ENCODE measurements at regions not wholly inside any gene's neighbourhood (a gene's known extent, or its start where the extent isn't known, plus 50 kb on each side); places are given as distances from the start of the nearest gene placed in this dataset. TPM values are rescaled to one million over a fixed set of nuclear protein-coding genes. Genes with fewer than 3 reads are reported as not detected.
"Not testable (repeated sequence)": the region's sequence is repeated elsewhere in the genome, so short reads cannot be mapped to it uniquely, and the experiment has no call there.

- DNase-seq (ENCODE audit: low spot score); ATAC-seq (ENCODE audit: low FRiP score): not testable (repeated sequence)
Measured at GRCh38 chr15:22358932-22359331, 99.8 kb upstream of the GOLGA6L22 start.

- ATAC-seq (ENCODE audit: low FRiP score); DNase-seq (ENCODE audit: low spot score): not testable (repeated sequence)
Measured at GRCh38 chr15:22359587-22359986, 99.1 kb upstream of the GOLGA6L22 start.

GRCh38 chr15:22360696-22361095 is 98.0 kb upstream of the GOLGA6L22 start:
- DNase-seq (ENCODE audit: low spot score); ATAC-seq (ENCODE audit: low FRiP score): not testable (repeated sequence)

GRCh38 chr15:22362502-22362901 is 96.2 kb upstream of the GOLGA6L22 start:
- not testable (repeated sequence) for DNase-seq (ENCODE audit: low spot score)

GRCh38 chr15:22371246-22371834 is 87.4 kb upstream of the GOLGA6L22 start:
- not testable (repeated sequence) for DNase-seq (ENCODE audit: low spot score)
- ATAC-seq (ENCODE audit: low FRiP score) = peak; percentile 44

More at GRCh38 chr15:22362502-22362901, 96.2 kb upstream of the GOLGA6L22 start:
- ATAC-seq (ENCODE audit: low FRiP score) = not testable (repeated sequence)

GRCh38 chr15:22374531-22374930 is 84.2 kb upstream of the GOLGA6L22 start:
- DNase-seq (ENCODE audit: low spot score); ATAC-seq (ENCODE audit: low FRiP score): not testable (repeated sequence)

GRCh38 chr15:22375829-22376228 is 82.9 kb upstream of the GOLGA6L22 start:
- not testable (repeated sequence) for DNase-seq (ENCODE audit: low spot score)

GRCh38 chr15:22377859-22378258 is 80.8 kb upstream of the GOLGA6L22 start:
- not testable (repeated sequence) for ATAC-seq (ENCODE audit: low FRiP score)

More at GRCh38 chr15:22375829-22376228, 82.9 kb upstream of the GOLGA6L22 start:
- ATAC-seq (ENCODE audit: low FRiP score) = not testable (repeated sequence)

GRCh38 chr15:22387691-22388090 is 71.0 kb upstream of the GOLGA6L22 start:
- DNase-seq (ENCODE audit: low spot score); ATAC-seq (ENCODE audit: low FRiP score): not testable (repeated sequence)

More at GRCh38 chr15:22377859-22378258, 80.8 kb upstream of the GOLGA6L22 start:
- DNase-seq (ENCODE audit: low spot score) = not testable (repeated sequence)

GRCh38 chr15:22388365-22388764 is 70.3 kb upstream of the GOLGA6L22 start:
- ATAC-seq (ENCODE audit: low FRiP score); DNase-seq (ENCODE audit: low spot score): not testable (repeated sequence)

GRCh38 chr15:22401207-22401606 is 57.5 kb upstream of the GOLGA6L22 start:
- not testable (repeated sequence) for ATAC-seq (ENCODE audit: low FRiP score); DNase-seq (ENCODE audit: low spot score)

- not testable (repeated sequence) for DNase-seq (ENCODE audit: low spot score); ATAC-seq (ENCODE audit: low FRiP score)
Measured at GRCh38 chr15:22401703-22402102, 57.0 kb upstream of the GOLGA6L22 start.

- not testable (repeated sequence) for ATAC-seq (ENCODE audit: low FRiP score); DNase-seq (ENCODE audit: low spot score)
Measured at GRCh38 chr15:22405765-22406164, 52.9 kb upstream of the GOLGA6L22 start.

Small RNA genes in the stretch of these regions (small RNA-seq; reads per million reads assigned to genes)
- not detected for gene AC100757.2

All from omental fat pad (tissue), 2 donors.